ENCODE measurements at regions not wholly inside any gene's neighbourhood (a gene's known extent, or its start where the extent isn't known, plus 50 kb on each side); places are given as distances from the start of the nearest gene placed in this dataset.
A peak's percentile ranks its signal among the peaks of the same experiment; 100 is the strongest.

GRCh38 chr20:21020659-21021471, 85.3 kb downstream of the LINC00237 start:
- H3K36me3 ChIP-seq, result no peaks in the 10 kb centered on the region
- intact Hi-C loops (cut with DNase I; ENCODE audit: low total_unique reads), result no loop called here
- H3K4me1 ChIP-seq, result no peaks in the 10 kb centered on the region
- no peaks in the 10 kb centered on the region for H3K9me3 ChIP-seq
- no peak for TF ChIP-seq POLR2A (IDR thresholded peaks at IDR 0.05)
- TF ChIP-seq, protein P1, sequence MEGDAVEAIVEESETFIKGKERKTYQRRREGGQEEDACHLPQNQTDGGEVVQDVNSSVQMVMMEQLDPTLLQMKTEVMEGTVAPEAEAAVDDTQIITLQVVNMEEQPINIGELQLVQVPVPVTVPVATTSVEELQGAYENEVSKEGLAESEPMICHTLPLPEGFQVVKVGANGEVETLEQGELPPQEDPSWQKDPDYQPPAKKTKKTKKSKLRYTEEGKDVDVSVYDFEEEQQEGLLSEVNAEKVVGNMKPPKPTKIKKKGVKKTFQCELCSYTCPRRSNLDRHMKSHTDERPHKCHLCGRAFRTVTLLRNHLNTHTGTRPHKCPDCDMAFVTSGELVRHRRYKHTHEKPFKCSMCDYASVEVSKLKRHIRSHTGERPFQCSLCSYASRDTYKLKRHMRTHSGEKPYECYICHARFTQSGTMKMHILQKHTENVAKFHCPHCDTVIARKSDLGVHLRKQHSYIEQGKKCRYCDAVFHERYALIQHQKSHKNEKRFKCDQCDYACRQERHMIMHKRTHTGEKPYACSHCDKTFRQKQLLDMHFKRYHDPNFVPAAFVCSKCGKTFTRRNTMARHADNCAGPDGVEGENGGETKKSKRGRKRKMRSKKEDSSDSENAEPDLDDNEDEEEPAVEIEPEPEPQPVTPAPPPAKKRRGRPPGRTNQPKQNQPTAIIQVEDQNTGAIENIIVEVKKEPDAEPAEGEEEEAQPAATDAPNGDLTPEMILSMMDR (IDR thresholded peaks at IDR 0.05), result no peak
- no peaks in the 10 kb centered on the region for H3K27me3 ChIP-seq
- no peak overlapping the region for H3K27ac ChIP-seq
- H3K4me3 ChIP-seq, result no peak overlapping the region
- DNase-seq, result peak; percentile 23 to 34

GRCh38 chr20:21019814-21020658, 86.1 kb downstream of the LINC00237 start:
- H3K9me3 ChIP-seq, result no peaks in the 10 kb centered on the region
- TF ChIP-seq, protein P1 (IDR thresholded peaks at IDR 0.05), result no peak
- TF ChIP-seq POLR2A (IDR thresholded peaks at IDR 0.05), result no peak
- no peak overlapping the region for H3K4me3 ChIP-seq
- H3K27me3 ChIP-seq, result no peaks in the 10 kb centered on the region
- H3K4me1 ChIP-seq, result no peaks in the 10 kb centered on the region
- no peaks in the 10 kb centered on the region for H3K36me3 ChIP-seq
- no peak overlapping the region for H3K27ac ChIP-seq
- intact Hi-C loops (cut with DNase I; ENCODE audit: low total_unique reads), result no loop called here
- no peak for DNase-seq

DNA sequence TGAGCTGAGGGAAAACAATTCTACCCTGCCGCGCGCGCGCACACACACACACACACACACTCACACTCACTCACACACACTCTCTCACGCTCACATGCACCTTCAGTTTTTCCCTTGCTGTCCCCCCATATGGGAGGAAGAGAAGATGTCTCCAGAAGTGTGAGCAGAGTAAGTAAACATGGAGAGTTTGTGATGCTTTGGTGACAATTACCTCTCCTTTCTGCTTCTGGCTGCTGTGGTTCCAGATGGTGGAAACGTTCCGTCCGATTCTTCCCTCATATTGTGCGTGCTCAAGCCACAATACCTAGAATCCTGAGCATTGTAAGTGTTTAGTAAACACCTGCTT, 86.7 kb downstream of the LINC00237 start:
- Histone ChIP-seq H3K27me3 (no peaks in the 10 kb centered on the region), H3K27ac (no peak overlapping the region), H3K4me3 (no peak overlapping the region), H3K36me3 (no peaks in the 10 kb centered on the region), H3K4me1 (no peaks in the 10 kb centered on the region), H3K9me3 (no peaks in the 10 kb centered on the region)
- TF ChIP-seq POLR2A (IDR thresholded peaks at IDR 0.05), result no peak
- TF ChIP-seq, protein P1 (IDR thresholded peaks at IDR 0.05), result no peak
- intact Hi-C loops (cut with DNase I; ENCODE audit: low total_unique reads), result no loop called here
- no peak for DNase-seq

- H3K27ac ChIP-seq, result no peak overlapping the region
- no peaks in the 10 kb centered on the region for H3K27me3 ChIP-seq
- H3K4me1 ChIP-seq, result no peaks in the 10 kb centered on the region
- DNase-seq, result no peak
- H3K9me3 ChIP-seq, result no peaks in the 10 kb centered on the region
- intact Hi-C loops (cut with DNase I; ENCODE audit: low total_unique reads), result no loop called here
- H3K36me3 ChIP-seq, result no peaks in the 10 kb centered on the region
- no peak for TF ChIP-seq POLR2A (IDR thresholded peaks at IDR 0.05)
- no peak overlapping the region for H3K4me3 ChIP-seq
Measured at GRCh38 chr20:21018576-21018975, 87.6 kb downstream of the LINC00237 start.

DNA sequence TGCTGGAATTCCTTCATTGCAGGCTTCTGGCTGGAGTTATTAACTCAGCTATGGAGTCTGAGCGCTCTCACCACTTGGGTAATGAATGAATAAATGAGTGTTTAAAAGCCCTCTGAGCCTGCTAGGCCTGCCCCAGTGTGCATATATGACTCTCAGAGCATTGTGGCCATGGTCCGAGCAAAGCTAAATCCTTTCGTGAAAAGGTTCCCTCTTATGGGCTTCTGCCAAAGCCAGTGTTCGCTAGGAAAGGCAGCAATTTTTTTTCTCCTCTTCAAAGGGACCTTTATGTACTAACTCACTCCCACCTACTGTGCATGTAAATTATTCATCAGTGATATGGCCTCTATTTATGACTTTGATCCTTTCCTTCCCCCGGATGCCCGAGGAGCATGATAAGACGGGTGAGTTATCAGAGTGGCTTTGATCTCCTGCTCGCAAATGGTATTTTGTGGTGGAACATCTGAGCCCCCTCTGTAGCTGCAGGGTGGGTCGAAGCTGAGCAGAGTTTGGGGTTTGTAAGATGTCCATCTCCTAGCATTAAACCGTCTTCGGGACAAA, 88.6 kb downstream of the LINC00237 start:
- H3K9me3 ChIP-seq, result no peaks in the 10 kb centered on the region
- no peak overlapping the region for H3K4me3 ChIP-seq
- intact Hi-C loops (cut with DNase I; ENCODE audit: low total_unique reads), result no loop called here
- DNase-seq, result no peak
- TF ChIP-seq POLR2A (IDR thresholded peaks at IDR 0.05), result no peak
- TF ChIP-seq, protein P1 (IDR thresholded peaks at IDR 0.05), result no peak
- H3K27me3 ChIP-seq, result no peaks in the 10 kb centered on the region
- H3K27ac ChIP-seq, result no peak overlapping the region
- no peaks in the 10 kb centered on the region for H3K4me1 ChIP-seq
- no peaks in the 10 kb centered on the region for H3K36me3 ChIP-seq
